Uterus (tissue), 2 donors: ENCODE measurements at regions not wholly inside any gene's neighbourhood (a gene's known extent, or its start where the extent isn't known, plus 50 kb on each side); places are given as distances from the start of the nearest gene placed in this dataset.
"Not testable (repeated sequence)": the region's sequence is repeated elsewhere in the genome, so short reads cannot be mapped to it uniquely, and the experiment has no call there.

Experiments used
- POLR2A ChIP-seq, 2 donors: fragments of 450-650 bp; IDR thresholded peaks; one replicate each; pipeline ENCODE4 v1.6.1; 2016; ENCODE audit warnings: antibody characterized with exemption in 2 of 2, mild to moderate bottlenecking in 1 of 2, moderate library complexity in 1 of 2
- TF ChIP-seq, protein P1 (sequence below), 4 experiments: fragments of 200-600 bp in 2 of 4; fragments of 450-650 bp in 2 of 4; sonication (generic) in 2 of 4; IDR thresholded peaks; one replicate each; pipeline ENCODE4 v1.5.1; 2016 to 2019; ENCODE audit warnings: antibody characterized with exemption in 4 of 4, mild to moderate bottlenecking in 2 of 4, moderate library complexity in 1 of 4

DNA sequence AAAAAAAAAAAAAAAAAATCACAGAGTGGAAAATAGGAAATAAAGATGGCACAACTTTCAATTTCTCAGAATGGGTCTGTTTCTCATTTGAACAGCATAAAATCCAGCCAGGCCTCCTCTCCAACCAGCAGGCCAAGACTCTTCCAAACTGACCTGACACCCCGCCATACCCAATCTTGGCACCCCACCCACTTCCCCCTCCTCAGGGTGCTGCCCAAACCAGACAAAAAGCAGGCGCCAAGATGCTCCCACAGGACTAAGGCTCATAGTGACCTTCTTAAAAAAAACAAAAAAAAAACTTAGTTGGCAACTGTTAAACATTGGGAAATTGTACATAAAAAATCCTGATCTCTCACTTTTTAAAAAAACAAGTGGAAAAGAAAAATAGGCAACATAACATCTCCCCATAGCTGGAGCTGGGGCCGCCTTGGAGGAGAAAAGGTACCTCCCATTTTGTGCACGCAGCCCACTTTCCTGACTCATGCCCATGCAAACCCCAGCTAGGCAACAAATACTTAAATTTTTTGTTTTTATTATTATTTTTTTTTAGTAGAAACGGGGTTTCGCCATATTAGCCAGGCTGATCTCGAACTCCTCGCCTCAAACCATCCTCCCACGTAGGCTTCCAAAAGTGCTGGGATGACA, 124.9 kb upstream of the RRN3 start:
- TF ChIP-seq, protein P1, sequence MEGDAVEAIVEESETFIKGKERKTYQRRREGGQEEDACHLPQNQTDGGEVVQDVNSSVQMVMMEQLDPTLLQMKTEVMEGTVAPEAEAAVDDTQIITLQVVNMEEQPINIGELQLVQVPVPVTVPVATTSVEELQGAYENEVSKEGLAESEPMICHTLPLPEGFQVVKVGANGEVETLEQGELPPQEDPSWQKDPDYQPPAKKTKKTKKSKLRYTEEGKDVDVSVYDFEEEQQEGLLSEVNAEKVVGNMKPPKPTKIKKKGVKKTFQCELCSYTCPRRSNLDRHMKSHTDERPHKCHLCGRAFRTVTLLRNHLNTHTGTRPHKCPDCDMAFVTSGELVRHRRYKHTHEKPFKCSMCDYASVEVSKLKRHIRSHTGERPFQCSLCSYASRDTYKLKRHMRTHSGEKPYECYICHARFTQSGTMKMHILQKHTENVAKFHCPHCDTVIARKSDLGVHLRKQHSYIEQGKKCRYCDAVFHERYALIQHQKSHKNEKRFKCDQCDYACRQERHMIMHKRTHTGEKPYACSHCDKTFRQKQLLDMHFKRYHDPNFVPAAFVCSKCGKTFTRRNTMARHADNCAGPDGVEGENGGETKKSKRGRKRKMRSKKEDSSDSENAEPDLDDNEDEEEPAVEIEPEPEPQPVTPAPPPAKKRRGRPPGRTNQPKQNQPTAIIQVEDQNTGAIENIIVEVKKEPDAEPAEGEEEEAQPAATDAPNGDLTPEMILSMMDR (IDR thresholded peaks at IDR 0.05): not testable (repeated sequence)
- TF ChIP-seq POLR2A (IDR thresholded peaks at IDR 0.05): not testable (repeated sequence)
